NB4 (cell line): ENCODE measurements at regions not wholly inside any gene's neighbourhood (a gene's known extent, or its start where the extent isn't known, plus 50 kb on each side); places are given as distances from the start of the nearest gene placed in this dataset.

Source experiments
- DNase-seq: peaks from one replicate; pipeline ENCODE4 v3.0.0; 2010; ENCODE audit warnings: low read depth
- H3K4me3 ChIP-seq: one replicate; pipeline ENCODE4 v1.5.1; 2011; ENCODE audit warnings: mild to moderate bottlenecking, low read depth, low read length, moderate library complexity
- CTCF ChIP-seq: IDR thresholded peaks from one replicate; pipeline ENCODE4 v1.5.1; 2012; ENCODE audit warnings: low read depth, low read length
- MAX ChIP-seq: IDR thresholded peaks from 2 replicates; pipeline ENCODE4 v1.6.1; 2011; ENCODE audit warnings: low read depth, low read length
- MYC ChIP-seq: IDR thresholded peaks from 2 replicates; pipeline ENCODE4 v1.6.1; 2011; ENCODE audit warnings: low read depth, low read length
- POLR2A ChIP-seq: IDR thresholded peaks from 2 replicates; pipeline ENCODE4 v1.6.1; 2011; ENCODE audit warnings: mild to moderate bottlenecking; ENCODE audit not compliant: insufficient read length; ENCODE audit errors: extremely low read depth

- DNase-seq, result no peak
- TF ChIP-seq MYC (no peak), CTCF (no peak), POLR2A (no peak), MAX (no peak)
- no peak overlapping the region for H3K4me3 ChIP-seq
These were observed 67.6 kb downstream of the SOWAHC start for GRCh38 chr2:109681633-109682380.

- TF ChIP-seq CTCF (no peak), MAX (no peak), POLR2A (no peak), MYC (no peak)
- H3K4me3 ChIP-seq, result no peak overlapping the region
- DNase-seq, result no peak
These were observed 69.3 kb downstream of the SOWAHC start for GRCh38 chr2:109683452-109683851.

- no peak for TF ChIP-seq MAX
- TF ChIP-seq POLR2A, result no peak
- TF ChIP-seq CTCF, result no peak
- TF ChIP-seq MYC, result no peak
- DNase-seq, result peak; percentile 36
- no peak overlapping the region for H3K4me3 ChIP-seq
These were observed 71.3 kb downstream of the SOWAHC start for GRCh38 chr2:109685453-109685852.

GRCh38 chr2:109686921-109687320 is 72.8 kb downstream of the SOWAHC start:
- no peak overlapping the region for H3K4me3 ChIP-seq
- no peak for DNase-seq
- no peak for TF ChIP-seq POLR2A

GRCh38 chr2:109689182-109689930 is 75.2 kb downstream of the SOWAHC start:
- no peak for TF ChIP-seq POLR2A
- no peak for TF ChIP-seq MYC
- no peak for TF ChIP-seq MAX
- TF ChIP-seq CTCF, result no peak
- DNase-seq, result no peak
- no peak overlapping the region for H3K4me3 ChIP-seq

- no peak for TF ChIP-seq CTCF
- no peak for TF ChIP-seq POLR2A
- TF ChIP-seq MYC, result no peak
- TF ChIP-seq MAX, result no peak
- no peak overlapping the region for H3K4me3 ChIP-seq
- DNase-seq, result no peak
These were observed 75.8 kb downstream of the SOWAHC start for GRCh38 chr2:109689973-109690372.
